Lower leg skin (tissue), 4 donors: ENCODE measurements at regions not wholly inside any gene's neighbourhood (a gene's known extent, or its start where the extent isn't known, plus 50 kb on each side); places are given as distances from the start of the nearest gene placed in this dataset.

Experiments used
- DNase-seq, 2 donors: peaks; one replicate each; pipeline ENCODE4 v3.0.0-alpha.2; 2019; ENCODE audit warnings: low spot score in 2 of 2
- H3K4me3 ChIP-seq: fragments of 200-600 bp; sonication (generic); 2 replicates; pipeline ENCODE4 v1.5.1; 2017; ENCODE audit warnings: mild to moderate bottlenecking, low read depth; ENCODE audit not compliant: poor library complexity, severe bottlenecking
- CTCF ChIP-seq, 3 donors: fragments of 450-650 bp; IDR thresholded peaks; one replicate each; pipeline ENCODE4 v1.5.1; 2016; ENCODE audit warnings: antibody characterized with exemption in 3 of 3, mild to moderate bottlenecking in 3 of 3, moderate library complexity in 2 of 3
- POLR2A ChIP-seq, 2 donors: fragments of 450-650 bp; IDR thresholded peaks; one replicate each; pipeline ENCODE4 v1.6.1; 2016 to 2017; ENCODE audit warnings: antibody characterized with exemption in 2 of 2, mild to moderate bottlenecking in 1 of 2, moderate library complexity in 1 of 2
- WGBS, 2 donors: methylation state at CpG; one replicate each; pipeline ENCODE4 v1.1.5; 2018; 5-methylcytosine and 5-hydroxymethylcytosine counted together
- intact Hi-C: fragments of 100-400 bp; cut with DNase I; formaldehyde crosslinking; loops from one replicate; pipeline ENCODE4 v1.15.0; 2023; ENCODE audit warnings: low total_unique reads

- intact Hi-C loops = no loop called here
- WGBS, 2 donors = 80 to 83% methylated on average over 2 of the region's 2 CpGs
- no peak for DNase-seq
- no peak overlapping the region for H3K4me3 ChIP-seq
- TF ChIP-seq POLR2A (IDR thresholded peaks at IDR 0.05) = no peak
- no peak for TF ChIP-seq CTCF (IDR thresholded peaks at IDR 0.05)
Measured at GRCh38 chr12:124165695-124166094, 129.2 kb upstream of the RFLNA start.

- intact Hi-C loops = no loop called here
- no peak for TF ChIP-seq CTCF (IDR thresholded peaks at IDR 0.05)
- no peak for DNase-seq
- no peak overlapping the region for H3K4me3 ChIP-seq
- 92 to 93% methylated on average over 21 of the region's 21 CpGs for WGBS, 2 donors
Measured at GRCh38 chr12:124167141-124167540, 127.8 kb upstream of the RFLNA start.

- DNase-seq = no peak
- intact Hi-C loops = no loop called here
- TF ChIP-seq CTCF (IDR thresholded peaks at IDR 0.05) (no peak), POLR2A (IDR thresholded peaks at IDR 0.05) (no peak)
- WGBS, 2 donors = 76 to 82% methylated on average over 8 of the region's 8 CpGs
- no peak overlapping the region for H3K4me3 ChIP-seq
Measured at GRCh38 chr12:124168016-124168786, 126.7 kb upstream of the RFLNA start.

GRCh38 chr12:124169577-124170284 is 125.2 kb upstream of the RFLNA start:
- no peak for DNase-seq
- WGBS, 2 donors = 71 to 72% methylated on average over 4 of the region's 4 CpGs
- H3K4me3 ChIP-seq = no peak overlapping the region
- TF ChIP-seq CTCF (IDR thresholded peaks at IDR 0.05) = no peak
- TF ChIP-seq POLR2A (IDR thresholded peaks at IDR 0.05) = no peak
- intact Hi-C loops = no loop called here

- TF ChIP-seq CTCF (IDR thresholded peaks at IDR 0.05) (no peak), POLR2A (IDR thresholded peaks at IDR 0.05) (no peak)
- no peak overlapping the region for H3K4me3 ChIP-seq
- intact Hi-C loops = no loop called here
- DNase-seq = no peak
- WGBS, 2 donors = 50 to 58% methylated on average over 5 of the region's 5 CpGs
Measured at GRCh38 chr12:124170760-124171159, 124.1 kb upstream of the RFLNA start.
